Activated naive CD4-positive, alpha-beta T cell treated with anti-CD3 and anti-CD28 coated beads for 36 hours (primary cell): ENCODE measurements at regions not wholly inside any gene's neighbourhood (a gene's known extent, or its start where the extent isn't known, plus 50 kb on each side); places are given as distances from the start of the nearest gene placed in this dataset.
"Not testable (repeated sequence)": the region's sequence is repeated elsewhere in the genome, so short reads cannot be mapped to it uniquely, and the experiment has no call there.

Source experiments
- CTCF ChIA-PET: fragments of 350-600 bp; sonication (Branson Sonifier 250); formaldehyde crosslinking; loops from one replicate; lab custom pipeline; 2021; ENCODE audit warnings: antibody characterized with exemption; lab: Charles Lee
- DNase-seq: peaks from one replicate; pipeline ENCODE4 v3.0.0-alpha.2; 2020
- H3K27ac Mint-ChIP-seq: one replicate; pipeline ENCODE4 v1.8.0; 2021; ENCODE audit warnings: mild to moderate bottlenecking, mixed read lengths
- H3K27me3 Mint-ChIP-seq: one replicate; pipeline ENCODE4 v1.8.0; 2021; ENCODE audit warnings: low read depth, mixed read lengths
- H3K36me3 Mint-ChIP-seq: one replicate; pipeline ENCODE4 v1.8.0; 2021; ENCODE audit warnings: low read depth, mixed read lengths
- H3K4me1 Mint-ChIP-seq: one replicate; pipeline ENCODE4 v1.8.0; 2021; ENCODE audit warnings: low read depth, mixed read lengths
- H3K4me3 Mint-ChIP-seq: one replicate; pipeline ENCODE4 v1.8.0; 2021; ENCODE audit warnings: mild to moderate bottlenecking, moderate library complexity, mixed read lengths
- H3K9me3 Mint-ChIP-seq: one replicate; pipeline ENCODE4 v1.8.0; 2021; ENCODE audit warnings: mixed read lengths
- intact Hi-C: fragments of 100-400 bp; cut with micrococcal nuclease; formaldehyde crosslinking; loops from one replicate; pipeline ENCODE4 v1.15.1; 2023

- peaks cover 8% of the 10 kb centered on the region for H3K9me3 Mint-ChIP-seq
- no peak overlapping the region for H3K4me3 Mint-ChIP-seq
- CTCF ChIA-PET = no interaction called here
- no peak overlapping the region for H3K27ac Mint-ChIP-seq
- H3K27me3 Mint-ChIP-seq = no peaks in the 10 kb centered on the region
- no peaks in the 10 kb centered on the region for H3K36me3 Mint-ChIP-seq
- no peaks in the 10 kb centered on the region for H3K4me1 Mint-ChIP-seq
- intact Hi-C loops = no loop called here
- DNase-seq = no peak
Observed at GRCh38 chr2:240256704-240257637, 116.5 kb upstream of the OTOS start.

GRCh38 chr2:240257940-240258580, 117.6 kb upstream of the OTOS start:
- no peak overlapping the region for H3K27ac Mint-ChIP-seq
- CTCF ChIA-PET = interaction anchor here (1.0 kb wide), 1 partner anchor 107 kb away, joined by 3 read pairs; no protein-coding TSS in a partner anchor

GRCh38 chr2:240258685-240259084, 118.2 kb upstream of the OTOS start:
- intact Hi-C loops = no loop called here
- no peaks in the 10 kb centered on the region for H3K36me3 Mint-ChIP-seq
- no peak overlapping the region for H3K27ac Mint-ChIP-seq
- no peaks in the 10 kb centered on the region for H3K4me1 Mint-ChIP-seq
- H3K4me3 Mint-ChIP-seq = no peak overlapping the region
- H3K27me3 Mint-ChIP-seq = no peaks in the 10 kb centered on the region
- peaks cover 22% of the 10 kb centered on the region for H3K9me3 Mint-ChIP-seq
- CTCF ChIA-PET = interaction anchor here (1.0 kb wide), 1 partner anchor 107 kb away, joined by 3 read pairs; no protein-coding TSS in a partner anchor
- DNase-seq = no peak

More at GRCh38 chr2:240257940-240258580, 117.6 kb upstream of the OTOS start:
- no peak overlapping the region for H3K4me3 Mint-ChIP-seq
- H3K9me3 Mint-ChIP-seq = peaks cover 15% of the 10 kb centered on the region
- no peaks in the 10 kb centered on the region for H3K4me1 Mint-ChIP-seq
- DNase-seq = no peak
- intact Hi-C loops = no loop called here
- H3K36me3 Mint-ChIP-seq = no peaks in the 10 kb centered on the region
- H3K27me3 Mint-ChIP-seq = no peaks in the 10 kb centered on the region

GRCh38 chr2:240259201-240259923, 118.9 kb upstream of the OTOS start:
- CTCF ChIA-PET = interaction anchor here (0.6 to 1.0 kb wide), 2 partner anchors 108 to 971 kb away, joined by 3 to 4 read pairs; no protein-coding TSS in a partner anchor
- DNase-seq = no peak
- H3K27me3 Mint-ChIP-seq = no peaks in the 10 kb centered on the region
- H3K4me1 Mint-ChIP-seq = no peaks in the 10 kb centered on the region
- intact Hi-C loops = no loop called here
- peaks cover 26% of the 10 kb centered on the region for H3K9me3 Mint-ChIP-seq
- no peaks in the 10 kb centered on the region for H3K36me3 Mint-ChIP-seq
- no peak overlapping the region for H3K4me3 Mint-ChIP-seq
- no peak overlapping the region for H3K27ac Mint-ChIP-seq

GRCh38 chr2:240259924-240260529, 119.6 kb upstream of the OTOS start:
- no peak overlapping the region for H3K27ac Mint-ChIP-seq
- H3K27me3 Mint-ChIP-seq = no peaks in the 10 kb centered on the region
- intact Hi-C loops = no loop called here
- CTCF ChIA-PET = interaction anchor here (0.6 kb wide), 1 partner anchor 972 kb away, joined by 4 read pairs; no protein-coding TSS in a partner anchor
- peaks cover 26% of the 10 kb centered on the region for H3K9me3 Mint-ChIP-seq
- H3K4me1 Mint-ChIP-seq = no peaks in the 10 kb centered on the region
- no peak overlapping the region for H3K4me3 Mint-ChIP-seq
- no peak for DNase-seq
- H3K36me3 Mint-ChIP-seq = no peaks in the 10 kb centered on the region

GRCh38 chr2:240260664-240261063, 120.2 kb upstream of the OTOS start:
- CTCF ChIA-PET = no interaction called here
- peaks cover 26% of the 10 kb centered on the region for H3K9me3 Mint-ChIP-seq
- H3K27me3 Mint-ChIP-seq = no peaks in the 10 kb centered on the region
- no peaks in the 10 kb centered on the region for H3K36me3 Mint-ChIP-seq
- intact Hi-C loops = no loop called here
- H3K27ac Mint-ChIP-seq = no peak overlapping the region
- H3K4me3 Mint-ChIP-seq = no peak overlapping the region
- H3K4me1 Mint-ChIP-seq = no peaks in the 10 kb centered on the region
- DNase-seq = no peak

DNA sequence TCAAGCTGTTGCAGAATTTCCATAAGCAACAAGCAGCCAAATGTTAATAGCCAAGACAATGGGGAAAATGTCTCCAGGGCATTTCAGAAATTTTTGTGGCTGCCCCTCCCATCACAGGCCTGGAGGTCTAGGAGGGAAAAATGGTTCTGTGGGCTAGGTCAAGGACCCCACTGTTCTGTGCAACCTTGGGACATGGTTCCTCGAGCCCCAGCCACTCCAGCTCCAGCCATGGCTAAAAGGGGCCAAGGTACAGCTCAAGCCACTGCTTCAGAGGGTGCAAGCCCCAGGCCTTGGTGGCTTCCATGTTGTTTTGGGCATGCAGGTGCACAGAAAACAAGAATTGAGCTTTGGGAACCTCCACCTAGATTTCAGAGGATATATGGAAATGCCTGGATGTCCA, 122.1 kb upstream of the OTOS start:
- H3K27me3 Mint-ChIP-seq, H3K27ac Mint-ChIP-seq, intact Hi-C loops, H3K4me1 Mint-ChIP-seq, DNase-seq, H3K4me3 Mint-ChIP-seq, CTCF ChIA-PET, H3K36me3 Mint-ChIP-seq: not testable (repeated sequence)
- H3K9me3 Mint-ChIP-seq = peaks cover 27% of the 10 kb centered on the region

DNA sequence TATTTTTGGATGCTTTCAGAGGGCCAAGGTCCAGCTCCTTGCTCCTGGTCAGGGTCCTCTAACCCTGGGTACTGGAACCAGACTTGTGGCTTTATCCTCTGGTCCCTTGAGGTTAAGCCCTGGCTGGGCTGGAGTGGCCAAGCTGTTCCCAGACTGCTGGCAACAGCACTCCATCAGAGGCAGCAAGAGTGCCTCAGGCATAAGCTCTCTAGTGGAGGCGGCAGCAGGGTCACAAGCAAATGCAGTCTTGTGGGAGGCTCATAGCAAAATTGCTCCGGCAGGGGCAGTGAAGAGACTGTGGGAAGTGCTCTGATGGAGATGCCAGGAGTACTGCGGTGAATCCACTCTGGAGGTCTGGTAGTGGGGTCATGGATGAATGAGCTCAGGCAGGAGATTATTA, 128.9 kb upstream of the OTOS start:
- peaks cover 45% of the 10 kb centered on the region for H3K27me3 Mint-ChIP-seq
- no peak for DNase-seq
- H3K9me3 Mint-ChIP-seq = peaks cover 12% of the 10 kb centered on the region
- CTCF ChIA-PET = no interaction called here
- no peak overlapping the region for H3K4me3 Mint-ChIP-seq
- intact Hi-C loops = no loop called here
- no peak overlapping the region for H3K27ac Mint-ChIP-seq
- H3K4me1 Mint-ChIP-seq = no peaks in the 10 kb centered on the region
- H3K36me3 Mint-ChIP-seq = no peaks in the 10 kb centered on the region

DNA sequence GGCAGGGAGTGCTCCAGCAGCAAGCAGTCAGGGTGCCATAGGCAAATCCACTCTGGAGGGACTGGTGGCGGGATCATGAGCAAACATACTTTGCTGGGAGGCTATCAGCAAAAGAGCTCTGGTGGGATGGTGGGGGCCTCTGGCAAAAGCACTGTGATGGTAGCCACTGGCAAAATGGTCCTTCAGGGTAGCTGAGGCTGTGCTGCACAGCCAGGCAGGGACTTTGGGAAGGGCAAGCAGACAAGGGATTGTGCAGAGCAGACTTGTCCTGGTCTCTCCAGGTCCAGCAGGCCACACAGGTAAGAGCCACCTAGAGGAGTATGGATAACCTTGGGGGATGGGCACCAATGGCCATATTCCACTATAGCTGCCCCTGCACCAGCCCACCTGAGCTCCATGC, 129.4 kb upstream of the OTOS start:
- intact Hi-C loops = no loop called here
- H3K9me3 Mint-ChIP-seq = peaks cover 12% of the 10 kb centered on the region
- CTCF ChIA-PET = no interaction called here
- peaks cover 50% of the 10 kb centered on the region for H3K27me3 Mint-ChIP-seq
- no peaks in the 10 kb centered on the region for H3K4me1 Mint-ChIP-seq
- no peak overlapping the region for H3K27ac Mint-ChIP-seq
- no peak for DNase-seq
- no peak overlapping the region for H3K4me3 Mint-ChIP-seq
- H3K36me3 Mint-ChIP-seq = no peaks in the 10 kb centered on the region

DNA sequence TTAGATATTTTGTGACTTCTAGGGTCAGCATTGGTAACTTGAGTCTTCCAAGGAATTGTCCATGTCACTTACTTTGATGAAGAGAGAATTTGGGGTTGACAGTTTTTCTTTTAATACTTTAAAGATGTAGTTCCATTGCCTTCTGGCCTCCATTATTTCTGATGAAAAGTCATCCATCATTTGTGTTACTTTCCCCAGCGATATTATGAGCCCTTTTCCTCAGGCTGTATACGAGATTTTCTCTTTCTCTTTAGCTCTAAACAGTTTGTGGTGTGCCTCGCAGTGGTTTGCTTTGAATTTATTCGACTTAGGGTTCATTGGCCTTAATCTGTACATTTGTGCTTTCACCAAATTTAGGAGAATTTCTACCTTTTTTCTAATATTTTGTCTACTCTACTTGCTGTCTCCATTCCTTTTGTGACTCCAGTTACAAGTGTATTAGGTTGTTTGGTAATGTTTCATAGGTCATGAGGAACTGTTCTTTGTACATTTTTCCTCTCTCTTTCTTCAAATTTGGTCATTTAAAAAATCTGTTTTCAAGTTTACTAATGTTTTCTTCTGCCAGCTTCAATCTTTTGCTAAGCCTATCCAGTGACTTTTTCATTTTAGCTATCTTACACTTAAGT, 131.4 kb upstream of the OTOS start:
- no peaks in the 10 kb centered on the region for H3K36me3 Mint-ChIP-seq
- H3K4me1 Mint-ChIP-seq = no peaks in the 10 kb centered on the region
- H3K27ac Mint-ChIP-seq = no peak overlapping the region
- intact Hi-C loops = no loop called here
- peaks cover 59% of the 10 kb centered on the region for H3K27me3 Mint-ChIP-seq
- CTCF ChIA-PET = interaction anchor here (1.0 kb wide), 1 partner anchor 167 kb away, joined by 3 read pairs; no protein-coding TSS in a partner anchor
- no peak overlapping the region for H3K4me3 Mint-ChIP-seq
- H3K9me3 Mint-ChIP-seq = peaks cover 11% of the 10 kb centered on the region
- DNase-seq = no peak

DNA sequence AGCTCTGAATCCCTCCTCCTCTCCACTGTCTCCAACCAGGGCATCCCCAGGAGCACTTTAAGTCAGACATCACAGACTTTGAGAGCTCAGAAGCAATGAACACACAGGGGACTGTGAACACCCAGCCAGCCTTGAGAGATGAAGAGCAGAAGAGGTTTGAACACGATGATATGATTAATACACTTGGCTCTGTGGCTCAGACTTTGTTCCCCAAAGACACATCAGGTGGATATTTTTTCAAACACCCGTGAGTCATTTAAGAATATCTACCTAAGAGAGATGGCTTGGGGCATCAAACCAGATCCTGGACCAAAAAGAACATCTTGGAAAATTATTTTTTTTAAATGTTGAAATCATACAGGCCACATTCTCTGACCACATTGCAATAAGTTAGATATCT, 134.9 kb upstream of the OTOS start:
- CTCF ChIA-PET = no interaction called here
- Mint-ChIP-seq H3K27ac (no peak overlapping the region), H3K4me3 (no peak overlapping the region), H3K9me3 (peaks cover 11% of the 10 kb centered on the region), H3K36me3 (no peaks in the 10 kb centered on the region), H3K4me1 (no peaks in the 10 kb centered on the region), H3K27me3 (peaks cover 51% of the 10 kb centered on the region)
- no peak for DNase-seq
- intact Hi-C loops = no loop called here
